HG02885 (cell line): ENCODE measurements at regions not wholly inside any gene's neighbourhood (a gene's known extent, or its start where the extent isn't known, plus 50 kb on each side); places are given as distances from the start of the nearest gene placed in this dataset.

Experiments
- ATAC-seq: cut with Tn5 transposase; IDR thresholded peaks from one replicate; pipeline ENCODE4 v1.9.1; 2021; ENCODE audit warnings: mild to moderate bottlenecking; ENCODE audit not compliant: unreplicated experiment, poor library complexity

- ATAC-seq: no peak
Observed at GRCh38 chr10:83952314-83952713, 187.0 kb upstream of the GHITM start.

- no peak for ATAC-seq
Observed at GRCh38 chr10:83953589-83953988, 185.7 kb upstream of the GHITM start.

- ATAC-seq: no peak
Observed at GRCh38 chr10:83954193-83954799, 185.0 kb upstream of the GHITM start.

GRCh38 chr10:83955406-83955805 is 183.9 kb upstream of the GHITM start:
- no peak for ATAC-seq

- no peak for ATAC-seq
Observed at GRCh38 chr10:83957168-83957947, 182.0 kb upstream of the GHITM start.

GRCh38 chr10:83959328-83959727 is 180.0 kb upstream of the GHITM start:
- no peak for ATAC-seq

GRCh38 chr10:83960125-83960524 is 179.2 kb upstream of the GHITM start:
- ATAC-seq: no peak

- no peak for ATAC-seq
Observed at GRCh38 chr10:83961620-83962019, 177.7 kb upstream of the GHITM start.

GRCh38 chr10:83963446-83963845 is 175.9 kb upstream of the GHITM start:
- ATAC-seq: no peak

GRCh38 chr10:83965473-83965872 is 173.8 kb upstream of the GHITM start:
- peak; percentile 28 for ATAC-seq

- no peak for ATAC-seq
Observed at GRCh38 chr10:83968052-83968451, 171.3 kb upstream of the GHITM start.

GRCh38 chr10:83978681-83979383 is 160.5 kb upstream of the GHITM start:
- ATAC-seq: no peak

- peak; percentile 54 for ATAC-seq
Observed at GRCh38 chr10:83982812-83983211, 156.5 kb upstream of the GHITM start.

- ATAC-seq: no peak
Observed at GRCh38 chr10:83983578-83984255, 155.6 kb upstream of the GHITM start.

- ATAC-seq: no peak
Observed at GRCh38 chr10:83984256-83984640, 155.1 kb upstream of the GHITM start.

- ATAC-seq: no peak
Observed at GRCh38 chr10:83986800-83987199, 152.5 kb upstream of the GHITM start.

- ATAC-seq: no peak
Observed at GRCh38 chr10:83987216-83987615, 152.1 kb upstream of the GHITM start.

- ATAC-seq: no peak
Observed at GRCh38 chr10:83988435-83988834, 150.9 kb upstream of the GHITM start.

- ATAC-seq: peak; percentile 91
Observed at GRCh38 chr10:83990126-83990525, 149.2 kb upstream of the GHITM start.

- ATAC-seq: peak; percentile 36
Observed at GRCh38 chr10:83991986-83992753, 147.1 kb upstream of the GHITM start.
